ENCODE measurements at regions not wholly inside any gene's neighbourhood (a gene's known extent, or its start where the extent isn't known, plus 50 kb on each side); places are given as distances from the start of the nearest gene placed in this dataset.

- no peak for TF ChIP-seq CTCF (IDR thresholded peaks at IDR 0.05)
- no peak for TF ChIP-seq POLR2A (IDR thresholded peaks at IDR 0.05)
- no peak for TF ChIP-seq EP300 (IDR thresholded peaks at IDR 0.05)
Measured at GRCh38 chr14:30417121-30417520, 141.8 kb upstream of the G2E3 start.

Measured in ovary (tissue), 3 donors.